ENCODE measurements at regions not wholly inside any gene's neighbourhood (a gene's known extent, or its start where the extent isn't known, plus 50 kb on each side); places are given as distances from the start of the nearest gene placed in this dataset.
"Not testable (repeated sequence)": the region's sequence is repeated elsewhere in the genome, so short reads cannot be mapped to it uniquely, and the experiment has no call there.

DNA sequence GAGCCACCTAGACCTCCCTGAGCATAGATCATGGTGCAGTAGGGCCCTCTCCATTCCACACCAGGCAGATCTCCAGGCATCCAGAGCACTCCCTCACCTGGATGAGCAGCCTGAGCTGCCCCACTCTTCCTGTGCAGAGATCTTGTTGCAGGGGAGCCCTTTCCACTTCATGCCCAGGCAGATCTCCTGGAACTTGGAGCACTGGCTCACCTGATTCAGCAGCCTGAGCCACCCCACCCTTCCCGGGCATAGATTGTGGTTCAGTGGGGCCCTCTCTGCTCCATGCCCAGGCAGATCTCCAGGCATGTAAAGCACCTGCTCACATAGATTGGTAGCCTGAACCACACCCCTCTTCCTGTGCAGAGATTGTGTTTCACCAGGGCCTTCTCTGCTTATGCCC lies 78.0 kb downstream of the SEC16B start:
- no peak for DNase-seq (ENCODE audit: low read depth)

DNA sequence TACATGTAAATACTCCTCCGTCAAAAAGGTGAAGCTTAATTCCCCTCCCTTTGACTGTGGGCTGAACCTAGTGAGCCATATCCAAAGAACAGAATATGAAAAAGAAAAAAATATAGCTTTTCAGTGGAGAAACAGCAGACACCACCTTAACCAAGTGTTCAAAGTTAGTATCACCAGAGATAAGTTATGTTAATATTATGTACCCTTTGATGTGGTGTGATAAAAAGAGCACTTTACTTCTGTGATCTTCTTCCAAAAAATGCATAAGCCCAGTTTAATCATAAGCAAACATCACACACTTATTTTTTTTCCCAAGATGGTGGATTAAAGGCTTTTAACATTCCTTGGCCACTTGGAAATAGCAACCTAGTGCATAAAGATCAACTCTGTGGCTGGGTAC lies 79.4 kb downstream of the SEC16B start:
- no peak for DNase-seq (ENCODE audit: low read depth)

DNA sequence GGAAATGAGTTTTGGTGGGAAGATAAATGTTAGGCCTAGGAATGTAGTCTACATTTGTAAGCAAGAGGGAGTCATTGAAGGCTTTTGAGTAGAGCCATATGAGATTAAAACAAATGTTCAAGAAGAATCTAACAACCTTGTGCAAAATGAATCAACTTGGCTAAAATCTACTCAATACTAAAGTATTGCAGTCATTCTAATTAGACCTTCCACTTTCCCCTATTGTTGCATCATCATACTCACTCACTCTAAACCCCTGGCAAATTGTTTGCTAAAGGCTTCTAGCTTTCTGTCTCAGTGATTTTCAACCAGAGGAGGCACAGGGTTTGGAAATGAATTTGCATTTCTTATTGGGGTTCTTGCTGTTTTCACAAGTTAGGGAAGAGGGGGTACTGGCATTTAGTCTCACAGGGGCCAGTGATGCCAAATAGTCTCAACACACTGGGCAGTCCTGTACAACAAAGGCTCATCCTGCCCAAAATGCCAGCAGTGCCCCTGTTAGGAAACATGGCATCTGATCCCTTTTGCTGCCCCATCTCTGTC lies 85.3 kb downstream of the SEC16B start:
- no peak for DNase-seq (ENCODE audit: low read depth)

DNA sequence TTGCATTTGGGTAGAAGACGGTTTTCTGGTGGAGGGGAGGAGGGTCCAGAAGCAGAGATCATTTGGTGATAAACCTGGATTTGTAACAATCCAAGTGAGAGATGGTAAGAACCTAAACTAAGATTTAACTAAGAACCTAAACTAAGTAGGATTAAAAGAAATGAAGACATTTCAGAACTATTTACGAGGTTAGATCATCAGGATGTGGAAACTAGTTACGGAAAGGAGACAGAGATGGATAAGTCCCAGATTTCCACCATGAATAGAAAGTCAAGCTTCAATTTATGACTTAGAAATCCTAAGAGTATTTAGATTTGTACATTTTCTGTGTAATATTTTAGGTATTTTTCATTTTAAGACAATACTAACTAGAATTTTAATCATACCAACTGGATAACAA lies 86.3 kb downstream of the SEC16B start:
- no peak for DNase-seq (ENCODE audit: low read depth)

DNA sequence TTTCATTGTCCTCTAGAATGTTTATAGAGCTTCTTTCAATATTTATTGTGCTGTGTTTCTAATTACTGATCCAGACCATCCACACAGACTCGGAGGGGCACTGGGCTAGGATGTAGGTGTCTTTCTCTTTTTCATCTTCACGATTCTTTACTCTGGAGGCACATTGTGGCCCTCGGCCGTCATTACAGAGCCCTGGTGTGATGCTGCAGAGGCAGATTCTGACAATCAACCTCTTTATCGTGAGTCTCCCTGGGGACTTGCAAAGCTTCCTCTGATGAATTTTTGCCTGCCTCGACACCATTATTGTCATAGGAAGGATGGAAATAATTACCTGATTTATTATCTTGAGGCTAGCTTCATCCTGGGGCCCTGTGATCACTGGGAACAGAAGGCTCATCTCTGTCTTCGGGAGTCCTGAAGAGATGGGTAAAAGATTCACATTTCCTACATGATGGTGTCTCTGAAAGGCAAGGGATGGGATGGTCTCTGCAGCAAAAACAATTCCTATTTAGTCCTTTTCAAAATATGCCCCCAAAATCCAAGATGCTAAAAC lies 89.4 kb downstream of the SEC16B start:
- no peak for DNase-seq (ENCODE audit: low read depth)

DNA sequence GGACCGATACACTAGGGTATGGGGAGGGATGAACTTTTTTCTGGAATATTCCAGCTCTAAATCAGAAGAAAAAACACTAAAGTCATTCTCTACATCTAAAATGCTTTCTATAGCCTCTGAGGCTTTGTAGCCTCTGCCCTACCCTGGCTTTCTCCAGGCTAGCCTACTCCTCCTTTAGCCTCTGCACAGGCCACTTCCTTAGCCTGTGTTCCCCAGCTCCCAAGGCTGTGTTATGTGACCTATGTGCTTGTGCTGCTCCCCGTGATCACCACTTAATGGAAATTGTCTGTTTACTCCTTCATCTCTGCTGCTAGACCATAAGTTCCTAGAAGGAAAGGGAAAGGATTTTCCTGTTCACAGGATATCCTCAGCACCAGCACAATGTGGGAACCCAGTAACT lies 92.8 kb downstream of the SEC16B start:
- no peak for DNase-seq (ENCODE audit: low read depth)

DNA sequence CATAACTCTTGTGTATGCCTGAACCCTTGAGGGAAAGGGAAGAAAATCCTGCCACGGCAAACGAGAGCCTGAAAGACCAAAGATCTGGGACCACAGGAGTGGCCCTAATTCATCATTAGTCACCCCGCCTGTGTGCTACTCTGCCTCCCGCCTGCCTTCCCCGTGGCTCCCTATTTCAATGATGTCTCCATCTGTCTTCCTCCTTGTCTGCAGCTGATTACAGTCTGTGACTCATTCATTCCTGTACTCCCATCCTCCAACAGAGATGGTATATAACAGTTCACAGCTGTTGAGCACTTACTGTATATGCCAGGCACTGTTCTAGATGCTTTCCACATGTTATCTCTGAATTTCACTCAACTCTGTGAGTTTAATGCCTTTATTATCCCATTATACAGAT lies 96.6 kb downstream of the SEC16B start:
- peak; percentile 78 for DNase-seq (ENCODE audit: low read depth)

DNA sequence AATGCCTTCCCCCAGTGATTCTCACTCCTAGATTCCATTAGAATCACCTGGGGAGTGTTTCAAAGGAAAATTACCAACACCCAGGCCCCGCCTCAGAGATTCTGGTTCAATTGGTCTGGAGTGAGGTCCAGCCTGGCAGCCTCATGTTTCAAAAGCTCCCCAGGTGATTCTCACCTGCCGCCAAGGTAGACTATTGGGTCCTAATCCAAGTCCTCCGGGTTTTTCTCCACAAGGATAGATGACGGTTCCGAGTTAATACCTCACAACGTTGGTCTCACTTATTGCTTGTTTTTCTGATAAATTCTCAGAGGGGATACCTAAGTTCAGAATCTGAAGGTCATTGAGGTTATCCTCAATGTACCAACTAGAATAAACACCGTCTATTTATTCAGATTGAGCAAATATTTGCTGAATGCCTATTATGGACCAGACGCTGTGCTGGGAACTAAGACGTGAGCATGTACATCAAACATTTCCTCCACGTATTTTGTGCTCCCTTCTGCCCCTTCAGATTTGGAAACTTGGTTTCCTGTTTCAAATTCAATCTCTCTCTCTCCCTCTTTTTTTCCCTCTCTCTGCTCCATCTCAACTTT lies 97.5 kb downstream of the SEC16B start:
- DNase-seq (ENCODE audit: low read depth) = no peak

DNA sequence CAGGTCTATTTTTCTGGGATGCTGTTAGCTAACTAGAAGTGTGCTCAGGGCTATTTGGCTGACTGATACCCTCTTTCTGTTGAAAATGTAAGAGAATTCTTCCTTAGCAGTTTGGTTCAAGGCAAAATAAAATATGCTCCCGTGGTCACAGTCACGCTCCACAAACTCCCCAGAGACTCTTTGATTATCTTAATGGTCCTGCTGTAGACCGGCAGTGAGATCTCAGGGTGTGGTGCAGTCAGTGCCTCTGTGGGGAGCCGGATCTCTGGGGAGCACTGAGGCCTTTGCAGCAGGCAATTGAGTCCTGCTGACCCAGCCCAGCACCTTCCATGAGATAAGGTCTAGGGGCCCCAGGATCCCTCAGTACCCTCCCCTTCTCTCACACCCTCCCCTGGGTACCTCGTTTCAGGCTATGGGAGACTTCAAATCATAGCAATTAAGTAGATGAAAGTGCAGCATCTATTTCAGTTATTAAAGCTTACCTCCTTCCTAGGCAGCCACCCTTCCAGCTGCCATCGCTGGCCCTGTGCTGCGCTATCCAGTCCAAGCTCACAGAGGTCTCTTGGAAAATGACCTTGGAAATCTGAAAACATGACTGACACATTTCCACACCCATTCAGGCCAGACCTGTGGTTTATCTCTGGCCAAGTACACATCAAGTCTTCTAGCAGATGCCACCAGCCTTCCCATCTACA lies 98.1 kb downstream of the SEC16B start:
- DNase-seq (ENCODE audit: low read depth) = no peak

DNA sequence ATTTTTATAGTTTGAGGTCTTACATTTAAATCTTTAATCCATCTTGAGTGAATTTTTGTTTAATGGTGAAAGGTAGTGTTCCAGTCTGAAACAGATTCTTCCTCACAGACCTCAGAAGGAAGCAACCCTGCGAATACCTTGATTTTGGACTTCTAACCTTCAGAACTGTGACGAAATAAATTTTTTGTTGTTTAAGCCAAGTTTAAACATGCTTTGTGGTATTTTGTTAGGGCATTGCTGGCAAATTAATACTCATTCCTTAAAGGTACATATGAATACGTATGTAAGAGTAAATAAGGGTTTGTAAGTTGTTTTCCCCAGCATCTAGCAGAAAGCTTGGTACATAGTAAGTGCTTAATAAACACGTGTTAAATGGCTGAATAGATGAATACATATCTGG lies 100.3 kb downstream of the SEC16B start:
- DNase-seq (ENCODE audit: low read depth) = no peak

DNA sequence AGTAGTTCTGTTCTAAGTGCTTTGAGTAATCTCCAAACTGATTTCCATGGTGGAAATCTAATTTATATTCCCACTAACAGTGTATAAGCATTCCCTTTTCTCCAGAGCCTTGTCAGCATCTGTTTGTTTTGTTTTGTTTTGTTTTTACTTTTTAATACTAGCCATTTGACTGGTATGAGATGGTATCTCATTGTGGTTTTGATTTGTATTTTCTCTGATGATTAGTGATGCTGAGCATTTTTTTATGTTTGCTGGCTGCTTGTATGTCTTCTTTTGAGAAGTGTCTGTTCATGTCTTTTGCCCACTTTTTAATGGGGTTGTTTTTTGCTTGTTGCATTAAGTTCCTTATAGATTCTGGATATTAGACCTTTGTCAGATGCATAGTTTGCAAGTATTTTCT lies 100.8 kb downstream of the SEC16B start:
- DNase-seq (ENCODE audit: low read depth) = not testable (repeated sequence)

DNA sequence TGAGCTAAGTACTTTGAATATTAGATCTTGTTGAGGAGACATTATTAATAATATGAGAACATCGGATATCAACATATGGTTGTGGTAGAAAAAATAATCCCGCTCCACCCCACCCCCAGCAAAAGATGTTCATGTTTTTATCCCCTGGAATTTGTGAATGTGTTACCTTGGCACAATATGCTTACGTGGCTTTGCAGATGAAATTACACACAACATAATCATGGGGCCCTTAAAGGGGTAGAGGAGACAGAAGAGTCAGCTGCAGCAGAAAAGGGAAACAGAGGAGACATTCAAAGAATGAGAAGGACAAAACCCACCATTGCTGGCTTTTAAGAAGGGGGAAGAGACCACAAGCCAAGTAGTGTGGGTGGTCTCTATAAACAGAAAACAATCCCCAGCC lies 104.1 kb downstream of the SEC16B start:
- DNase-seq (ENCODE audit: low read depth) = no peak

DNA sequence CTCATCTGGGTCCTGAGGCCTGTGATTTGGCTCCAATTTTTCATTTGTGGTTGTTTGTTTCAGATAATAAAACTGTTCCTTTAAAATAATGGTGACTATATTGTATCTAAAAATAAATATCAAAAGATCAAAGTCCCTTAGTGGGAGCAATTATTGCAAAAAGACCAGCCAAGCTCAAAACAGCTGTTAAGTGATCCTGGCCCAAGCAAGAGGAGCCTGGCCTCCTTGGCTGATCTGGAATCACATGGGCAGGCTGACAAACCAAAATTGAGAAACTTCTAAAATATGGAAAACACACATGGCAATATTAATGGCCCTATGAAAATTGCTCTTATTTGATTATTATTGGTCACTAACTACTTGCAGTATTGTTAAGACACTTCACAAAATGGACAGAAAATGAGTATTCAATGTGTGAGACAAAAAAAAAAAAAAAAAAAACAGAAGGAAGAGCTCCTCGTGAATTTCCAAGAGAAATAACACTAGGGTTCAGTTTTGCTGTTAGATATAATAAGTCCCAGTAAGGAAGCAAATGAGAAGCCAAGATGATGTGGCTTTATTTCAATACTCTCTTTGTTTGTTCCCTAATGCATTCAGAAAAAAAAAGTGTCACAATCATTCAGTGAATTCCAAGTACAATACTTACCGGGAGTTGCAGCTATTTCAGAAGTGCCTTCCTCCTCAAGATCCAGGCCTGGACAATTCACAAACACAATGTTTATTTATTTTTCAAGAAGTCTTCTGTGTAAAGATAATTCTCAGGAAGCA lies 105.1 kb downstream of the SEC16B start:
- DNase-seq (ENCODE audit: low read depth) = no peak

DNA sequence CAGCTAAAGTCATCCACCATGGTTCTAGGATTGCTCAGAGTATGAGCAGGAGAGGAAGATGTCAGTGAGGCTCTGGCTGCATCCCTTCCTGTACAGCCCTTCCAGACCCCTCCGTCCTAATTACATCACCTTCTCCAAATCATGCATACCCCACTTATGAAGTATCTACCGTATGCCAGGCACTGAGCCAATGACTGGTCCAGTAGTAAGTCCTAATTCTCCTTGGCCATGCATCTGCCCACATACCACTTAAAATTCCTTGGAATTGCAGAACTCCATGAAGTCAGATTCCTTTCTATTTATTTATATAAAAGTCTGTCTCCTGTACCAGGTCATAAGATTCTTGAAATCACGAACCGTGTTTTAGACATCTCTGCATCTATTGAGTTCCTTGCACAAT lies 106.1 kb downstream of the SEC16B start:
- DNase-seq (ENCODE audit: low read depth) = no peak

DNA sequence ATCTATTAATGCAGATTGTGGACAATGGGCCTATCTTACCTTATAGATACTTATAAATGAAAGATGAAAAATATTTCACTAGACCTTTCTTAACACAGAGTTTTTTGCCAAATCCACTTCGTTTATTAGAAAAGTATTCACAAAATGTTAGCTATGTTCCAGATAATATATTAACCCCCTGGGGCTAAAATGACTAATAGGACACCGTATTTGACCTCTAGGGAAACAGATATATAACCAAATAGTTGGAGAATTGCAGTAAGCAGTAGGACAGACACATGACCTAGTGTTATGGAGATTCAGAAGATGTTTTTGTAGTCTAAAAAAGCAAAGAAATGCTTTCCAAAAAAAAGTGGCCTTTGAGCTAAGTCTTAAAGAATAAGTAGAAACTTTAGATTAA lies 106.9 kb downstream of the SEC16B start:
- DNase-seq (ENCODE audit: low read depth) = no peak

DNA sequence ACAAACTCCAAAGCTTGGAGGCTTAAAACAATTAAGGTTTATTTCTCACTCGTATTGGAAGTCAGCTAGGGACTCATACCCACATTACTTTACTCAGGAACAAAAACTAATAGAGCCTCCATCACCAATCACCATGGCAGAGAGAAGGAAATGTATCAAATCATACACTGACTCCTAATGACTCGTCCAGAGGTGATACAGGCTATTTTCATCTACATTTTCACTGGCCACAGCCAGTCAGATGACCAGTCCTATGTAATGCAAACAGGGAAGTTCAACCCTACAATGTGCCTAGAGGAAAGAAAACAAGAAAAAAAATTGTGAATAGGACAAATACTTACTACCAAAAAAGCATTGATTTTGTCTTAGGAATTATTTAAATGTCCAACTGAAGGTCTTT lies 110.3 kb downstream of the SEC16B start:
- DNase-seq (ENCODE audit: low read depth) = no peak

DNA sequence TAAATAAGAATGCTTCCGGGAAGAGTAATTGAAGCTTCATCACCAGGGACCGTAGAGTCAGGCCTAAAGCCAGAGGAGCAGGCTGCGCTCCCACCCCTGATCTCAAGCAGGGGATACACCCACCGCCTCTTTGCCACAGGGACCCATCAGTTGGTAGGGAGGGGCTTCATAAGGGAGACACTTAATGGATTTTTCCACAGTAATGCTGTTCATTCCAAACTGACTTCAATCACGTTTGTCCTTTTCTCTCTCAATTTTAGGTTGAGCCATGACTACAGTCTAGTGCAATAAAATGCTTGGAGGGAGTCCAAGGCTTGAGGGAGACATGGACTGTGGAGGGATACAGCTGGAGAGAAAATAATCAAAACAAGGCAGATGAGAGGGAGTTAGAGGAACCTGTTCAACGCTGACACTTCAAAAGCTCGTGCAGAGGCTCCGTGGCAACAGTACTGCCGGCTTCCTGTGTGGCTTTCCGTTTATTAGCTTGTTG lies 111.5 kb downstream of the SEC16B start:
- DNase-seq (ENCODE audit: low read depth) = no peak

DNA sequence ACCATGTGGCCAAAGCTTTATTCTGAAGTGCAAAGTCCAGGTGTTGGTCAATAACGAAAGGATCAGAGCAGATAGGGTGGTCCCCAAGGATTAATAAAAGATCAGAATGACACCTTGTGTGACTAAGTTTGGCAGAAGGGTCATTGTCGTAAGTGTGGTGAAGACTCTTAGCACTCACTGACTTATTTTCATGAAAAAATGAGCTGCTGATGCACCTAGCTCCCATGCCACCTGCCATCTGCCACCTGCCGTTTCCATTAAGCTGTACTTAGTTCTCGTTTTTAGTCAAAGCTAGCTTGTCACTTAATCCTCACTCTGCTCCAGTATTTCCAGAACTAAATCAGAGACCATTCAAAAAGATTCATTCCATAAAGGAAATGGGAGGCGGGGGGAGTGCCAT lies 112.6 kb downstream of the SEC16B start:
- DNase-seq (ENCODE audit: low read depth) = no peak

DNA sequence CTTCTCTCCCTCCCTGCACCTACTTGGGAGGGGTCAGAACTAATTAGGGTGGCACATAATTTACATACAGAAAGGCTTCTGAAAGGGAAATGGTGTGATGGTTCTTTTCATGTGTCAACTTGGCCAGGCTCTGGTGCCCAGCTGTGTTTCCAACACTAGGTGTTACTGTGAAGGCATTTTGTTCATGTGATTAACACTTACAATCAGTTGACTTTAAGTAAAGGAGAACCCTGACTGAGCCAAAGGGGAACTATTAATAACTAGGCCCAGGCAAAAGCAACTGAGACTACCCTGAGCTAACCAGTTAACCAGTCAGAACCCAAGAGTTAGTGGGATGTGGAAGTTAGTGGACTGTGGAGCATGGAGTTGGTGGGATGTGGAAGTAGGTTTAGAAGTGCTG lies 114.9 kb downstream of the SEC16B start:
- DNase-seq (ENCODE audit: low read depth) = no peak

DNA sequence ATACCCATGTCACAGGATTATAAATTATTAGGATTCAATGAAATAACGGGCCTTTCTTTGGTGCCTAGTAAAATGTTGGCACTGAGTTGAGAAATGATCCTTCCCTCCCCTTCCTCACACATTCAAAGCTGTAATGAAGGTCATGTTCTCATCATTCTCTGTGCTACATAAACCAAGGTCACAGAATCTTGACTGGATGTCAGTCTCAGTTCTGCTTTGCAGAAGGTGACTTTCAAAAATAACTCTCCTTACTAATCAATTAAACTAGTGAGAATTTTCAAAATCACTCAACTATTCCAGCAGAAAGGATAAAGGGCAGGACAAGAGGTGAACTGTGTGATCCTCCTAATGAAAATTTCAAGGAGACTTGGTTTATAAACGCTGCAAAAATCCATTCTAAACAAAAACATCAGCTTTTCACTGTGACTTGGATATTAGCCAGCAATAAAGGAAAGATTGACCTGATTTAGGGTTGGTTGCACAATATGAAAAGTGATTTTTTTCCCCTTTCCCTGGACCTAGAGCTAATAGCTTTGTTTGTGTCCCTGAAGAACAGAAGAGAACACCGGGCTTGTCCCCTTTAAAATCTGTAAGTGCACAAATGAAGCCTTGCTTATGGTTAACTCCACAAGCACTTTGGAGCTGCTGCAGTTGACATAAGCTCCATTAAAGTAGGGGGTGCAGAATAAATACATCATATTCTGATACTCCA lies 120.1 kb downstream of the SEC16B start:
- DNase-seq (ENCODE audit: low read depth) = no peak

DNA sequence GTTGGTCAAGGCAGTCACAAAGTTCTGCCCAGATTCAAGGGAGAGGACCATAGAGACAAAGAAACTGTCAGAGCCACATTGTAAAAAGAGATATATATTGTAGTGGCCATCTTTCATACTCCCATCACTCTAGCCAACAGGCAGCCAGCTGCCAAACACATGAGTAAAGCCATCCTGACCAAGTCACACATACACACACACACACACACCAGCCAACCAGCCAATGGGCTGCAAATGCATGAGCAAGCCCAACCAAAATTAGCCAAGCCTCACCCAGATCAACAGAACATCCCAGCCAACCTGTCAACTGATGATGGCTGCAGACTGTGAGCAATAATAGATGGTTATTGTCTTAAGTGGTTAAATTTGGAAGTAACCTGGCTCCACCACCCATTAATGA lies 120.7 kb downstream of the SEC16B start:
- no peak for DNase-seq (ENCODE audit: low read depth)

DNA sequence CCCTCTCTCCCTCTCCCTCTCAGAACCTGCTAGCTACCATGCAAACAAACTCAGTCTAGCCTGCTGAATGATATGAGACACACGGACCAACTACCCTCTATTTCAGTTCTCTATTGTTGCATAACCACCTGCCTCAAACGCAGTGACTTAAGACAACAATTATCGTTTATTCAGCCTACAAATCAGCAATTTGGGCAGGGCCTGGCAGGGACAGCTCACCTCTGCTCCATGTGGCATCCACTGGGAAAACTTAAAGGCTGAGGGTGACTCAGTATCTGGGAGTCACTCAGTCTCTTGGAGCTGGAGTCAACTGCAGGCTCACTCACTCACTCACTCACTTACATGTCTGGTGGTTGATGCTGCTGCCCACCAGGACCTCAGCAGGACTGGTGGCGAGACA lies 121.3 kb downstream of the SEC16B start:
- DNase-seq (ENCODE audit: low read depth) = no peak
